HepG2 (cell line): ENCODE measurements at regions not wholly inside any gene's neighbourhood (a gene's known extent, or its start where the extent isn't known, plus 50 kb on each side); places are given as distances from the start of the nearest gene placed in this dataset.

Experiments
- ARHGAP35 ChIP-seq: sonication (generic); formaldehyde crosslinking; IDR thresholded peaks from 2 replicates; pipeline ENCODE4 v1.9.0; 2022; ENCODE audit warnings: mild to moderate bottlenecking, inconsistent platforms, moderate library complexity, missing genetic modification reagents, borderline replicate concordance
- ASH2L ChIP-seq: fragments of 300-600, 200-600 bp; sonication (generic); IDR thresholded peaks from 2 replicates; pipeline ENCODE4 v1.7.0; 2017; ENCODE audit warnings: low read depth, mild to moderate bottlenecking, moderate library complexity, mixed read lengths, low read length; ENCODE audit not compliant: insufficient read length
- ATF6 ChIP-seq: sonication (generic); formaldehyde crosslinking; conservative IDR thresholded peaks from 2 replicates; pipeline ENCODE4 v1.4.0; 2020; ENCODE audit warnings: missing genetic modification reagents
- CERS6 ChIP-seq: sonication (generic); formaldehyde crosslinking; IDR thresholded peaks from 2 replicates; pipeline ENCODE4 v1.5.0; 2020; ENCODE audit warnings: missing genetic modification reagents
- DNMT3B ChIP-seq: conservative IDR thresholded peaks from 2 replicates; pipeline ENCODE4 v1.6.1; 2016; ENCODE audit warnings: missing biosample characterization, control low read depth
- E2F2 ChIP-seq: sonication (generic); formaldehyde crosslinking; IDR thresholded peaks from 2 replicates; pipeline ENCODE4 v1.4.0; 2020; ENCODE audit warnings: missing genetic modification reagents, borderline replicate concordance
- EHMT2 ChIP-seq: fragments of 200-600 bp; sonication (generic); IDR thresholded peaks from 2 replicates; pipeline ENCODE4 v1.7.0; 2017; ENCODE audit warnings: antibody characterized with exemption, low read depth, low read length, borderline replicate concordance
- GTF3A ChIP-seq: sonication (generic); formaldehyde crosslinking; conservative IDR thresholded peaks from 2 replicates; pipeline ENCODE4 v1.4.0; 2020; ENCODE audit warnings: mild to moderate bottlenecking, missing genetic modification reagents
- ZC3H4 ChIP-seq: sonication (generic); formaldehyde crosslinking; IDR thresholded peaks from 2 replicates; pipeline ENCODE4 v1.4.0; 2020; ENCODE audit warnings: missing genetic modification reagents, borderline replicate concordance
- ZFP82 ChIP-seq: sonication (generic); formaldehyde crosslinking; IDR thresholded peaks from 2 replicates; pipeline ENCODE4 v1.5.1; 2020; ENCODE audit warnings: mild to moderate bottlenecking, missing genetic modification reagents, borderline replicate concordance
- ZNF275 ChIP-seq: sonication (generic); formaldehyde crosslinking; IDR thresholded peaks from 2 replicates; pipeline ENCODE4 v1.8.0; 2022; ENCODE audit warnings: missing genetic modification reagents, mild to moderate bottlenecking, inconsistent platforms, borderline replicate concordance
- ZNF354B ChIP-seq: sonication (generic); formaldehyde crosslinking; IDR thresholded peaks from 2 replicates; pipeline ENCODE4 v1.8.0; 2022; ENCODE audit warnings: mild to moderate bottlenecking, missing genetic modification reagents
- ZNF567 ChIP-seq: sonication (generic); formaldehyde crosslinking; IDR thresholded peaks from 2 replicates; pipeline ENCODE4 v1.8.1; 2023; ENCODE audit warnings: mild to moderate bottlenecking, missing genetic modification reagents, borderline replicate concordance
- ZNF766 ChIP-seq: sonication (generic); formaldehyde crosslinking; IDR thresholded peaks from 2 replicates; pipeline ENCODE4 v1.5.0; 2020; ENCODE audit warnings: missing genetic modification reagents, borderline replicate concordance
- ZNF878 ChIP-seq: sonication (generic); formaldehyde crosslinking; IDR thresholded peaks from 2 replicates; pipeline ENCODE4 v1.8.1; 2023; ENCODE audit warnings: mild to moderate bottlenecking, missing genetic modification reagents, moderate library complexity
- ZSCAN21 ChIP-seq: sonication (generic); formaldehyde crosslinking; IDR thresholded peaks from 2 replicates; pipeline ENCODE4 v1.8.0; 2022; ENCODE audit warnings: mild to moderate bottlenecking, missing genetic modification reagents, moderate library complexity, borderline replicate concordance
- TF ChIP-seq, protein P1 (sequence below): sonication (generic); formaldehyde crosslinking; IDR thresholded peaks from 2 replicates; pipeline ENCODE4 v1.5.0; 2020; ENCODE audit warnings: mild to moderate bottlenecking, missing genetic modification reagents

- TF ChIP-seq ATF6 (CRISPR knock-in tag) (no peak), EHMT2 (no peak), ASH2L (no peak), ARHGAP35 (CRISPR knock-in tag) (0 out of 2 replicates have a peak, but pooled peaks have one; percentile 34), GTF3A (CRISPR knock-in tag) (no peak), E2F2 (no peak), CERS6 (no peak), ZNF275 (CRISPR knock-in tag) (0 out of 2 replicates have a peak, but pooled peaks have one; percentile 4), ZNF567 (CRISPR knock-in tag) (no peak), ZNF878 (no peak), ZSCAN21 (CRISPR knock-in tag) (peak; percentile 48), ZNF766 (CRISPR knock-in tag) (no peak), DNMT3B (CRISPR knock-in tag) (no peak), ZFP82 (CRISPR knock-in tag) (no peak), ZNF354B (CRISPR knock-in tag) (no peak), ZC3H4 (no peak; the same call in 1 of the 2 replicates)
- TF ChIP-seq, protein P1, sequence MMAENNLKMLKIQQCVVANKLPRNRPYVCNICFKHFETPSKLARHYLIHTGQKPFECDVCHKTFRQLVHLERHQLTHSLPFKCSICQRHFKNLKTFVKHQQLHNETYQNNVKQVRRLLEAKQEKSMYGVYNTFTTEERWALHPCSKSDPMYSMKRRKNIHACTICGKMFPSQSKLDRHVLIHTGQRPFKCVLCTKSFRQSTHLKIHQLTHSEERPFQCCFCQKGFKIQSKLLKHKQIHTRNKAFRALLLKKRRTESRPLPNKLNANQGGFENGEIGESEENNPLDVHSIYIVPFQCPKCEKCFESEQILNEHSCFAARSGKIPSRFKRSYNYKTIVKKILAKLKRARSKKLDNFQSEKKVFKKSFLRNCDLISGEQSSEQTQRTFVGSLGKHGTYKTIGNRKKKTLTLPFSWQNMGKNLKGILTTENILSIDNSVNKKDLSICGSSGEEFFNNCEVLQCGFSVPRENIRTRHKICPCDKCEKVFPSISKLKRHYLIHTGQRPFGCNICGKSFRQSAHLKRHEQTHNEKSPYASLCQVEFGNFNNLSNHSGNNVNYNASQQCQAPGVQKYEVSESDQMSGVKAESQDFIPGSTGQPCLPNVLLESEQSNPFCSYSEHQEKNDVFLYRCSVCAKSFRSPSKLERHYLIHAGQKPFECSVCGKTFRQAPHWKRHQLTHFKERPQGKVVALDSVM (CRISPR knock-in tag), result no peak
These were observed 129.6 kb downstream of the CEBPB start (continued) for GRCh38 chr20:50320005-50320900.
